H1 (cell line): ENCODE measurements at regions not wholly inside any gene's neighbourhood (a gene's known extent, or its start where the extent isn't known, plus 50 kb on each side); places are given as distances from the start of the nearest gene placed in this dataset.

Experiments
- CTCF ChIA-PET: fragments of 300-600 bp; sonication (Branson Sonifier 250); formaldehyde crosslinking; loops from one replicate; lab custom pipeline; 2021; ENCODE audit not compliant: partially characterized antibody; lab: Charles Lee
- POLR2A ChIA-PET: fragments of 300-600 bp; sonication (Branson Sonifier 250); formaldehyde crosslinking; loops from one replicate; lab custom pipeline; 2021; ENCODE audit warnings: inconsistent platforms; ENCODE audit not compliant: partially characterized antibody; lab: Charles Lee
- DNase-seq, 2 experiments: peaks; one replicate each; pipeline versions ENCODE4 v3.0.0 to v3.0.0-alpha.2; 2010 to 2022; ENCODE audit warnings: low spot score in 2 of 2, low read depth in 1 of 2, mixed read lengths in 1 of 2
- FAIRE-seq: peaks from 2 replicates; lab custom pipeline; 2011; peaks lifted over from hg19 to GRCh38; lab: Jason Lieb, UNC
- H2AFZ ChIP-seq: 2 replicates; pipeline ENCODE4 v1.8.1; 2012; ENCODE audit warnings: low read length, inconsistent platforms
- H2AK5ac ChIP-seq: 2 replicates; pipeline ENCODE4 v1.6.1; 2013; ENCODE audit warnings: low read depth, low read length
- H2BK120ac ChIP-seq: replicated peaks from 2 replicates; pipeline ENCODE3; 2013; ENCODE audit warnings: low read depth, low read length, inconsistent platforms
- H2BK12ac ChIP-seq: 2 replicates; pipeline ENCODE4 v1.6.1; 2013; ENCODE audit warnings: low read depth, low read length
- H2BK15ac ChIP-seq: 2 replicates; pipeline ENCODE4 v1.6.1; 2013; ENCODE audit warnings: low read length
- H2BK20ac ChIP-seq: 2 replicates; pipeline ENCODE4 v1.6.1; 2013; ENCODE audit warnings: low read length
- H2BK5ac ChIP-seq: 2 replicates; pipeline ENCODE4 v1.6.1; 2013; ENCODE audit warnings: low read depth, low read length
- H3K14ac ChIP-seq: 2 replicates; pipeline ENCODE4 v1.6.1; 2013; ENCODE audit warnings: inconsistent platforms; ENCODE audit not compliant: insufficient read length
- H3K18ac ChIP-seq: 2 replicates; pipeline ENCODE4 v1.6.1; 2013; ENCODE audit warnings: low read length; ENCODE audit errors: extremely low read depth
- H3K23ac ChIP-seq: 2 replicates; pipeline ENCODE4 v1.6.1; 2013; ENCODE audit warnings: inconsistent platforms; ENCODE audit not compliant: insufficient read length
- H3K23me2 ChIP-seq: 2 replicates; pipeline ENCODE4 v1.6.1; 2013; ENCODE audit warnings: low read depth, low read length
- H3K27ac ChIP-seq: 2 replicates; pipeline ENCODE4 v1.6.1; 2011; ENCODE audit warnings: low read depth, low read length, inconsistent platforms
- H3K27me3 ChIP-seq, 4 experiments: replicated peaks in 1 of 4; 1 replicate in 1 of 4; 2 replicates in 3 of 4; pipeline versions ENCODE4 v1.6.1 to v1.8.1; 2011 to 2013; ENCODE audit warnings: low read length in 3 of 4, mild to moderate bottlenecking in 3 of 4, inconsistent platforms in 2 of 4, mixed read lengths in 2 of 4, moderate library complexity in 1 of 4; ENCODE audit not compliant: control insufficient read depth in 3 of 4, insufficient read depth in 3 of 4; ENCODE audit errors: extremely low read depth in 1 of 4
- H3K36me3 ChIP-seq, 4 experiments: 2 replicates each; pipeline versions ENCODE4 v1.6.1 to v1.8.1; 2011 to 2013; ENCODE audit warnings: mild to moderate bottlenecking in 4 of 4, low read length in 3 of 4, moderate library complexity in 2 of 4, control low read depth in 1 of 4, inconsistent platforms in 1 of 4; ENCODE audit not compliant: insufficient read depth in 4 of 4, control insufficient read depth in 2 of 4
- H3K4ac ChIP-seq: replicated peaks from 2 replicates; pipeline ENCODE3; 2013; ENCODE audit warnings: low read length, low read depth, mixed read lengths, inconsistent platforms; ENCODE audit not compliant: insufficient read length
- H3K4me1 ChIP-seq, 4 experiments: replicated peaks in 1 of 4; 1 replicate in 1 of 4; 2 replicates in 3 of 4; pipeline versions ENCODE4 v1.6.1 to v1.8.1; 2011 to 2013; ENCODE audit warnings: low read length in 3 of 4, inconsistent platforms in 2 of 4, mixed read lengths in 1 of 4; ENCODE audit not compliant: insufficient read depth in 4 of 4, control insufficient read depth in 3 of 4
- H3K4me2 ChIP-seq, 2 experiments: 2 replicates each; pipeline versions ENCODE4 v1.6.1 to v1.8.1; 2011 to 2013; ENCODE audit warnings: low read depth in 2 of 2, low read length in 2 of 2, control low read depth in 1 of 2, inconsistent platforms in 1 of 2, mild to moderate bottlenecking in 1 of 2; ENCODE audit not compliant: insufficient read depth in 1 of 2
- H3K4me3 ChIP-seq, 4 experiments: fragments of 200-600, 300-600 bp in 1 of 4; sonication (generic), shearing (Covaris generic), sonication (Bioruptor Twin) in 1 of 4; 2 replicates each; pipeline versions ENCODE4 v1.5.1 to v1.8.1; 2011 to 2016; ENCODE audit warnings: low read length in 4 of 4, low read depth in 3 of 4, control low read depth in 2 of 4, inconsistent platforms in 2 of 4, mild to moderate bottlenecking in 2 of 4, mixed read lengths in 1 of 4, moderate library complexity in 1 of 4; ENCODE audit not compliant: insufficient read depth in 2 of 4; ENCODE audit errors: extremely low read depth in 1 of 4
- H3K56ac ChIP-seq: replicated peaks from 2 replicates; pipeline ENCODE3; 2013; ENCODE audit warnings: low read depth, mild to moderate bottlenecking, mixed read lengths, low read length, inconsistent platforms; ENCODE audit not compliant: insufficient read length
- H3K79me1 ChIP-seq: 2 replicates; pipeline ENCODE4 v1.6.1; 2013; ENCODE audit warnings: low read depth, low read length, control low read depth
- H3K79me2 ChIP-seq, 2 experiments: 2 replicates each; pipeline versions ENCODE4 v1.6.1 to v1.8.1; 2012 to 2013; ENCODE audit warnings: low read length in 2 of 2, mild to moderate bottlenecking in 2 of 2, inconsistent platforms in 1 of 2; ENCODE audit not compliant: insufficient read depth in 2 of 2, control insufficient read depth in 1 of 2
- H3K9ac ChIP-seq, 4 experiments: replicated peaks in 1 of 4; 1 replicate in 1 of 4; 2 replicates in 3 of 4; pipeline versions ENCODE4 v1.6.1 to v1.8.1; 2011 to 2013; ENCODE audit warnings: low read depth in 3 of 4, low read length in 3 of 4, control low read depth in 2 of 4, mild to moderate bottlenecking in 2 of 4, moderate library complexity in 2 of 4, inconsistent platforms in 1 of 4; ENCODE audit errors: extremely low read depth in 1 of 4
- H3K9me3 ChIP-seq, 2 experiments: 2 replicates each; pipeline versions ENCODE4 v1.6.1 to v1.8.1; 2012 to 2013; ENCODE audit warnings: mild to moderate bottlenecking in 2 of 2, moderate library complexity in 2 of 2, control low read depth in 1 of 2, inconsistent platforms in 1 of 2, low read depth in 1 of 2, low read length in 1 of 2, mixed read lengths in 1 of 2; ENCODE audit not compliant: insufficient read depth in 2 of 2
- H4K20me1 ChIP-seq, 2 experiments: replicated peaks in 1 of 2; 2 replicates each; pipeline versions ENCODE3 to v1.8.1; 2011 to 2013; ENCODE audit warnings: inconsistent platforms in 2 of 2, low read length in 2 of 2, mild to moderate bottlenecking in 1 of 2; ENCODE audit not compliant: insufficient read depth in 2 of 2, control insufficient read depth in 1 of 2
- H4K5ac ChIP-seq: 2 replicates; pipeline ENCODE4 v1.6.1; 2013; ENCODE audit warnings: low read length, low read depth, mixed read lengths, inconsistent platforms; ENCODE audit not compliant: insufficient read length
- H4K8ac ChIP-seq: 2 replicates; pipeline ENCODE4 v1.8.0; 2013; ENCODE audit warnings: mild to moderate bottlenecking, moderate library complexity, low read length, inconsistent platforms; ENCODE audit not compliant: insufficient read depth; ENCODE audit errors: extremely low read depth
- H4K91ac ChIP-seq: replicated peaks from 2 replicates; pipeline ENCODE3; 2013; ENCODE audit warnings: low read length, mixed read lengths, inconsistent platforms; ENCODE audit not compliant: insufficient read length
- CBX5 ChIP-seq: fragments of 300-800, 300-1000 bp; sonication (generic); IDR thresholded peaks from 2 replicates; pipeline ENCODE4 v1.7.1; 2016; ENCODE audit warnings: antibody characterized with exemption, low read length, low read depth
- CEBPB ChIP-seq: IDR thresholded peaks from 2 replicates; pipeline ENCODE4 v1.6.1; 2012; ENCODE audit warnings: low read depth, low read length
- GABPA ChIP-seq: IDR thresholded peaks from 2 replicates; pipeline ENCODE4 v1.6.1; 2011; ENCODE audit warnings: mild to moderate bottlenecking, low read length, moderate library complexity, borderline replicate concordance; ENCODE audit not compliant: insufficient read depth
- KDM4A ChIP-seq: IDR thresholded peaks from one replicate; pipeline ENCODE4 v1.7.1; 2012; ENCODE audit warnings: low read depth, mild to moderate bottlenecking, moderate library complexity, low read length, inconsistent platforms; ENCODE audit not compliant: severe bottlenecking
- MAX ChIP-seq: IDR thresholded peaks from 2 replicates; pipeline ENCODE4 v1.6.1; 2012; ENCODE audit warnings: inconsistent platforms
- PHF8 ChIP-seq: fragments of 200-600 bp; sonication (generic); conservative IDR thresholded peaks from 2 replicates; pipeline ENCODE4 v1.7.1; 2012; ENCODE audit warnings: low read depth, mild to moderate bottlenecking, inconsistent platforms, low read length, moderate library complexity
- RFX5 ChIP-seq: IDR thresholded peaks from 2 replicates; pipeline ENCODE4 v1.6.1; 2011; ENCODE audit warnings: low read depth, low read length, improper control_type of control experiment, borderline replicate concordance
- SAP30 ChIP-seq: fragments of 300-600 bp; sonication (generic); IDR thresholded peaks from 2 replicates; pipeline ENCODE4 v1.7.1; 2012; ENCODE audit warnings: low read length, moderate library complexity, mild to moderate bottlenecking, inconsistent platforms; ENCODE audit not compliant: insufficient read depth, insufficient replicate concordance
- SIX5 ChIP-seq: IDR thresholded peaks from 2 replicates; pipeline ENCODE4 v1.6.1; 2011; ENCODE audit warnings: mild to moderate bottlenecking, low read depth, low read length
- SP4 ChIP-seq: IDR thresholded peaks from 2 replicates; pipeline ENCODE4 v1.6.1; 2012; ENCODE audit warnings: low read length, inconsistent platforms
- TAF7 ChIP-seq: optimal IDR thresholded peaks from 2 replicates; pipeline ENCODE3; 2011; ENCODE audit warnings: low read depth, mild to moderate bottlenecking, inconsistent platforms, low read length, moderate library complexity, borderline replicate concordance
- USF2 ChIP-seq: IDR thresholded peaks from 2 replicates; pipeline ENCODE4 v1.6.1; 2011; ENCODE audit warnings: low read length, improper control_type of control experiment
- YY1 ChIP-seq: IDR thresholded peaks from 2 replicates; pipeline ENCODE4 v1.6.1; 2011; ENCODE audit warnings: low read depth, mild to moderate bottlenecking, low read length
- WGBS, 2 experiments: shearing (Covaris generic) in 1 of 2; methylation state at CpG; one replicate each; pipeline versions ENCODE4 v1.1.6 to v1.1.7; 2013 to 2015; ENCODE audit warnings: low lambda C conversion rate in 2 of 2, mixed read lengths in 2 of 2, inconsistent platforms in 1 of 2, low coverage in 1 of 2, missing lambda C conversion rate in 1 of 2; ENCODE audit not compliant: insufficient replicate concordance in 2 of 2, insufficient coverage in 1 of 2, insufficient read length in 1 of 2; ENCODE audit errors: extremely low coverage in 1 of 2, missing lambda C conversion rate in 1 of 2; 5-methylcytosine and 5-hydroxymethylcytosine counted together

- Histone ChIP-seq H3K14ac (no peak overlapping the region), H3K79me2 (no peaks in the 10 kb centered on the region), H3K4me3 (no peak overlapping the region), H4K5ac (no peak overlapping the region), H3K4ac (no peak overlapping the region), H3K18ac (no peak overlapping the region), H2AK5ac (no peak overlapping the region), H2BK20ac (no peak overlapping the region), H3K36me3 (no peaks in the 10 kb centered on the region), H2BK12ac (no peak overlapping the region), H3K4me1 (peaks cover 0 to 6% (median 5%) of the 10 kb centered on the region in 4 experiments; a peak in 4 of 7 replicates), H2BK5ac (no peak overlapping the region), H3K56ac (no peak overlapping the region), H3K23ac (no peak overlapping the region), H3K27me3 (no peaks in the 10 kb centered on the region; a peak in 1 of 7 replicates), H3K27ac (no peak overlapping the region), H2BK120ac (no peak overlapping the region), H3K79me1 (no peaks in the 10 kb centered on the region), H3K4me2 (no peak overlapping the region), H2BK15ac (no peak overlapping the region), H3K23me2 (peaks cover 2% of the 10 kb centered on the region; the same call in 1 of the 2 replicates), H2AFZ (no peak overlapping the region), H3K9me3 (0 out of 4 replicates have a peak, but pooled peaks cover 0 to 3% of the 10 kb centered on the region in 2 experiments), H4K91ac (no peak overlapping the region), H3K9ac (no peak overlapping the region), H4K8ac (no peak overlapping the region), H4K20me1 (no peaks in the 10 kb centered on the region)
- ChIA-PET CTCF (interaction anchor here (1.0 to 2.8 kb wide), 5 partner anchors 11 to 228 kb away, joined by 3 to 6 read pairs (median 3); no protein-coding TSS in a partner anchor), POLR2A (no interaction called here)
- WGBS, 2 experiments = 78% methylated on average over 1 of the region's 1 CpG; no CpG with 5 or more reads in 1 of the 2 experiments
- no peak for FAIRE-seq
- no peak for DNase-seq
- TF ChIP-seq MAX = no peak
- no peak for TF ChIP-seq RFX5
- no peak for TF ChIP-seq USF2
- TF ChIP-seq SP4 = no peak
- TF ChIP-seq CBX5 = no peak
- no peak for TF ChIP-seq SAP30
- TF ChIP-seq GABPA = no peak
- no peak for TF ChIP-seq TAF7
- TF ChIP-seq CEBPB = no peak
- TF ChIP-seq PHF8 = no peak
- no peak for TF ChIP-seq SIX5
- TF ChIP-seq KDM4A = no peak
- TF ChIP-seq YY1 = no peak
Measured at GRCh38 chr6:3515669-3516068, 58.8 kb upstream of the SLC22A23 start.
